Lung (tissue), 11 donors: ENCODE measurements at regions not wholly inside any gene's neighbourhood (a gene's known extent, or its start where the extent isn't known, plus 50 kb on each side); places are given as distances from the start of the nearest gene placed in this dataset.

ENCODE experiments used
- ATAC-seq: fragments of 200-7000 bp; cut with Tn5 transposase; one replicate; pipeline ENCODE4 v1.9.1; 2020; ENCODE audit warnings: moderate number of reproducible peaks; ENCODE audit not compliant: insufficient read depth, low FRiP score
- DNase-seq, 3 donors: peaks; one replicate each; pipeline ENCODE4 v3.0.0-alpha.2; 2013 to 2017
- H3K27ac ChIP-seq, 2 donors: one replicate each; pipeline ENCODE4 v1.5.1; 2013; ENCODE audit warnings: mild to moderate bottlenecking in 2 of 2, moderate library complexity in 2 of 2, control low read depth in 1 of 2, inconsistent platforms in 1 of 2, low read depth in 1 of 2, low read length in 1 of 2
- H3K27me3 ChIP-seq, 3 donors: one replicate each; pipeline ENCODE4 v1.5.1; 2013; ENCODE audit warnings: low read length in 2 of 3; ENCODE audit not compliant: control insufficient read depth in 3 of 3, insufficient read depth in 3 of 3
- H3K36me3 ChIP-seq, 4 donors: one replicate each; pipeline ENCODE4 v1.5.1; 2013; ENCODE audit warnings: low read length in 4 of 4, mild to moderate bottlenecking in 1 of 4, moderate library complexity in 1 of 4; ENCODE audit not compliant: control insufficient read depth in 4 of 4, insufficient read depth in 4 of 4
- H3K4me1 ChIP-seq, 5 donors: one replicate each; pipeline ENCODE4 v1.5.1; 2013; ENCODE audit warnings: low read length in 5 of 5, mild to moderate bottlenecking in 2 of 5, moderate library complexity in 1 of 5; ENCODE audit not compliant: control insufficient read depth in 5 of 5, insufficient read depth in 5 of 5
- H3K4me3 ChIP-seq: one replicate; pipeline ENCODE4 v1.5.1; 2013; ENCODE audit warnings: mild to moderate bottlenecking, control low read depth, moderate library complexity
- H3K9ac ChIP-seq, 2 donors: one replicate each; pipeline ENCODE4 v1.5.1; 2013; ENCODE audit warnings: low read length in 2 of 2, control low read depth in 1 of 2; ENCODE audit not compliant: insufficient read depth in 1 of 2
- H3K9me3 ChIP-seq, 4 donors: one replicate each; pipeline ENCODE4 v1.5.1; 2013; ENCODE audit warnings: low read length in 3 of 4, mild to moderate bottlenecking in 1 of 4, moderate library complexity in 1 of 4; ENCODE audit not compliant: control insufficient read depth in 4 of 4, insufficient read depth in 3 of 4
- CTCF ChIP-seq: IDR thresholded peaks from 2 replicates; pipeline ENCODE4 v1.5.1; 2012; ENCODE audit warnings: mild to moderate bottlenecking; ENCODE audit errors: control extremely low read depth, extremely low read depth
- WGBS, 2 donors: extraction: QIAGEN DNeasy Blood & Tissue Kit; methylation state at CpG; one replicate each; pipeline ENCODE4 v1.1.7; 2013; 5-methylcytosine and 5-hydroxymethylcytosine counted together
- donor health status: control.
- donor health status: control.
- donor health status: Bipolar disorder and iron deficiency.
- donor health status: healthy.
- donor health status: DM: yes; HTN: yes; CAD: no.

DNA sequence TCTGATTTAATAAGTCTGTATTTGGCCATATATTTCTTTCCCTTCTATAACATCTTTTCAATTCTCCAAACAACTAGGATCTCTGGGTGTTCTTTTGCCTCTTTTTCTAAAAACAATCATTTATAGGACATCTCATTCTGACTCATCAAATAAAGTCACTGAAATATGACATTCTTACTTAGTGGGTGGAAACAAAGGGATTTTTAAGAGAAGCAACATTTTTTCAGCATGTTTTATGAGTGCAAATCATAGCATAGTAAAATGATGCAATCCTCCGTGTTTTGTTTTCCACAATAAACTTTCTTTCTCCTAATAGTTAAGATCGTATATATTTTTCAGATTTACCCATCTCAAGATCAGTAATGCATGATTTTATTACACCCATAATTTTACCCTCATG is 179.8 kb downstream of the SPCS3 start:
- Histone ChIP-seq H3K4me3 (no peak overlapping the region), H3K27ac (no peak overlapping the region), H3K9ac (no peak overlapping the region), H3K4me1 (no peaks in the 10 kb centered on the region), H3K36me3 (no peaks in the 10 kb centered on the region), H3K9me3 (no peaks in the 10 kb centered on the region), H3K27me3 (no peaks in the 10 kb centered on the region)
- no peak for ATAC-seq
- WGBS, 2 donors = 73 to 80% methylated on average over 2 of the region's 2 CpGs
- DNase-seq = no peak
- TF ChIP-seq CTCF = no peak

DNA sequence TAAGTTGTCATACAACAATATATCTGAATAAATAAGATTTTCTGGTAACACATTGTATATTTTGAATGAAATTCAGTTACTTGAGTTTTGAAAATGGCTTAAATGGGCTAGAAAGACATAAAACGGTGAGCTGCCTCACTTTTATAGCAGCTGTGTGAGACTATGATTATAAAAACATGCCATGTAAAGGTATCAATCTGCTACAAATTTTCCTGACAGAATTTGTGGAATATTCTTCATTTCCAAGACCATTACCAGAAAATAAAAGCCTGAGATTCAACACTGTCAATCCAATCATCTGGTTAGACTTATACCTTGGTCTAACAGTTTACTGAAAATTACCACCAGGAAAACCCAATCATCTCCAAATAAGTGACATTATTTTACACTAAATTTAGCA is 181.1 kb downstream of the SPCS3 start:
- ATAC-seq (no peak), DNase-seq (no peak)
- H3K9me3 ChIP-seq = no peaks in the 10 kb centered on the region
- H3K9ac ChIP-seq = no peak overlapping the region
- H3K27ac ChIP-seq = no peak overlapping the region
- 89 to 91% methylated on average over 1 of the region's 1 CpG for WGBS, 2 donors
- no peaks in the 10 kb centered on the region for H3K27me3 ChIP-seq
- H3K36me3 ChIP-seq = no peaks in the 10 kb centered on the region
- no peak overlapping the region for H3K4me3 ChIP-seq
- TF ChIP-seq CTCF = no peak
- H3K4me1 ChIP-seq = no peaks in the 10 kb centered on the region

DNA sequence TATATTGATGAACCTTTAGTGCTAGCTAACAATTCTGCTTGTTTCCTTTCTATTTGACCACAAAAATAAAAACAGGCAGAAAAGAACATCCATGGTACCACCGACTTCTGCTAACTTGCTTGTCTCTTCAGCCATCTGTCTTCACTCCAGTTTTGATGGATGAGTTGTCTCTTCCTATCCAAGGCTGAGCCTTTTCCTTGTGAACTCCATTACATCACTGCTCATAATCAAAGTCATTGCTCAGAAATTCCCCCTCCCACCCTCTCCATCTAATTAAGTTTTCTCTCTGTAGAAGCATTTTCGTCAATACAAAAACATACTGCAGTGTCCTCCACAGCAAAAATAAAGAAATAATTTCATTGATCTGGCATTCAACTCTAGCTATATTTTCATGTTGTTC is 184.4 kb downstream of the SPCS3 start:
- no peak for ATAC-seq
- no peaks in the 10 kb centered on the region for H3K9me3 ChIP-seq
- H3K36me3 ChIP-seq = no peaks in the 10 kb centered on the region
- no peak overlapping the region for H3K27ac ChIP-seq
- no peak for TF ChIP-seq CTCF
- 57 to 58% methylated on average over 2 of the region's 2 CpGs for WGBS, 2 donors
- no peak overlapping the region for H3K4me3 ChIP-seq
- H3K9ac ChIP-seq = no peak overlapping the region
- H3K27me3 ChIP-seq = no peaks in the 10 kb centered on the region
- DNase-seq = no peak
- no peaks in the 10 kb centered on the region for H3K4me1 ChIP-seq

DNA sequence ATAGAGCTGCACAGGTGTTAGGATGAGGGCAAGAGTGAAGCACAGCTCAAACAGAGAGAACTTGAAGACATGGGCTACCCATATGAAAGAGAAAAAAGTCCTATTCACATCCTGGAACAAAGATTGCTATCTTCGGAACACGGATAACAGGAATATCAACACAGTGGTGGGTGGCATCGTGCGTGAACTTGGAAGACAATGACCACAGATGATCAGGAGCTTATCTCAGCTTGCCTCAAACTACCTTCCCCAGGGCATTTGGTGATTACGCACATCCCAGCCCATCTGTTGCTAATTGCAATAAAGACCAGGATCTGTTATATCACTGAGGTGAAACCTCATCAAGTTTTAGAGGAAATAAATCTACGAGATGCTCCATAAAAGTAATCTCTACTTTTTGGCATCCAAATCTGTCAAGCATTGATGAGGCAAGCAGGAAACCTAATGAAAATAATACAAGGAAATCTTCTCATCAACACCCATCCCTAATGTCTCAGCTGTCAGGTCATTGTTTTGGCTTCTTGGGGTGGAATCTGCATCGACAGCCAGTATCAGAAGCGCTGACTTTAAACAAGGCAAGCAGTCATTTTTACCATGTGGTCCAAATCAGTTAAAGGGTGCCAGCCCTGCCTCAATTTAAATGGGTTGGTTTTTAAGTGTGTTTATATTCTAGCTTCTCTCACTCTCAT is 188.2 kb downstream of the SPCS3 start:
- no peak overlapping the region for H3K9ac ChIP-seq
- no peak for TF ChIP-seq CTCF

More for the DNA sequence above, 188.2 kb downstream of the SPCS3 start:
- WGBS, 2 donors = 73 to 83% methylated on average over 8 of the region's 8 CpGs
- no peak for ATAC-seq
- Histone ChIP-seq H3K27me3 (no peaks in the 10 kb centered on the region), H3K4me3 (no peak overlapping the region), H3K4me1 (no peaks in the 10 kb centered on the region), H3K9me3 (no peaks in the 10 kb centered on the region), H3K27ac (no peak overlapping the region), H3K36me3 (no peaks in the 10 kb centered on the region)
- DNase-seq = no peak
